BJ (cell line): ENCODE measurements at regions not wholly inside any gene's neighbourhood (a gene's known extent, or its start where the extent isn't known, plus 50 kb on each side); places are given as distances from the start of the nearest gene placed in this dataset.

Experiments
- CTCF ChIA-PET: fragments of 350-600 bp; formaldehyde crosslinking; extraction: SDS; loops from one replicate; lab custom pipeline; 2021; ENCODE audit warnings: antibody characterized with exemption, inconsistent platforms; lab: Yijun Ruan, JAX
- POLR2A ChIA-PET: fragments of 300-600 bp; sonication (Branson Sonifier 250); formaldehyde crosslinking; extraction: SDS; loops from one replicate; lab custom pipeline; 2021; ENCODE audit warnings: antibody characterized with exemption; lab: Charles Lee
- DNase-seq: peaks from one replicate; pipeline ENCODE4 v3.0.0-alpha.2; 2011; ENCODE audit warnings: low read depth
- H3K27me3 ChIP-seq: 2 replicates; pipeline ENCODE4 v1.6.0; 2011; ENCODE audit warnings: low read length; ENCODE audit not compliant: control insufficient read depth, insufficient read depth
- H3K36me3 ChIP-seq: 2 replicates; pipeline ENCODE4 v1.5.1; 2011; ENCODE audit warnings: low read length; ENCODE audit not compliant: control insufficient read depth, insufficient read depth
- H3K4me3 ChIP-seq: 2 replicates; pipeline ENCODE4 v1.5.1; 2011; ENCODE audit warnings: low read depth, mild to moderate bottlenecking, control low read depth, low read length
- CTCF ChIP-seq: IDR thresholded peaks from 2 replicates; pipeline ENCODE4 v1.5.1; 2011; ENCODE audit warnings: low read depth, mild to moderate bottlenecking, control low read depth, inconsistent platforms, low read length, moderate library complexity; ENCODE audit not compliant: insufficient read depth

GRCh38 chr10:6671976-6672375 lies 91.9 kb upstream of the PRKCQ start:
- POLR2A ChIA-PET, result no interaction called here
- no peak for DNase-seq
- no peak for TF ChIP-seq CTCF
- H3K4me3 ChIP-seq, result no peak overlapping the region
- no peaks in the 10 kb centered on the region for H3K36me3 ChIP-seq
- no peaks in the 10 kb centered on the region for H3K27me3 ChIP-seq
- CTCF ChIA-PET, result interaction anchor here (1.2 to 2.4 kb wide), 2 partner anchors 12 to 255 kb away, joined by 3 to 5 read pairs; no protein-coding TSS in a partner anchor

GRCh38 chr10:6669269-6669859 lies 89.3 kb upstream of the PRKCQ start:
- CTCF ChIA-PET, result interaction anchor here (0.6 to 4.6 kb wide), 16 partner anchors 9 to 847 kb away, joined by 3 to 24 read pairs (median 4); no protein-coding TSS in a partner anchor
- no peak overlapping the region for H3K4me3 ChIP-seq
- DNase-seq, result peak; percentile 24
- no peaks in the 10 kb centered on the region for H3K36me3 ChIP-seq
- TF ChIP-seq CTCF, result peak; percentile 76
- H3K27me3 ChIP-seq, result no peaks in the 10 kb centered on the region
- POLR2A ChIA-PET, result no interaction called here

GRCh38 chr10:6667679-6668270 lies 87.7 kb upstream of the PRKCQ start:
- TF ChIP-seq CTCF, result peak; percentile 67
- CTCF ChIA-PET, result interaction anchor here (0.8 to 4.6 kb wide), 16 partner anchors 8 to 751 kb away, joined by 3 to 24 read pairs (median 4); no protein-coding TSS in a partner anchor
- Histone ChIP-seq H3K4me3 (no peak overlapping the region), H3K36me3 (no peaks in the 10 kb centered on the region), H3K27me3 (no peaks in the 10 kb centered on the region)
- no peak for DNase-seq
- POLR2A ChIA-PET, result no interaction called here

- no peak for TF ChIP-seq CTCF
- POLR2A ChIA-PET, result no interaction called here
- Histone ChIP-seq H3K4me3 (no peak overlapping the region), H3K36me3 (no peaks in the 10 kb centered on the region), H3K27me3 (no peaks in the 10 kb centered on the region)
- DNase-seq, result no peak
- CTCF ChIA-PET, result interaction anchor here (0.8 to 4.6 kb wide), 15 partner anchors 8 to 752 kb away, joined by 3 to 24 read pairs (median 4); no protein-coding TSS in a partner anchor
These were observed 87.1 kb upstream of the PRKCQ start for GRCh38 chr10:6667150-6667549.

- Histone ChIP-seq H3K36me3 (no peaks in the 10 kb centered on the region), H3K27me3 (no peaks in the 10 kb centered on the region), H3K4me3 (no peak overlapping the region)
- POLR2A ChIA-PET, result no interaction called here
- no peak for TF ChIP-seq CTCF
- DNase-seq, result no peak
- CTCF ChIA-PET, result no interaction called here
These were observed 85.8 kb upstream of the PRKCQ start for GRCh38 chr10:6665847-6666246.
